Stimulated activated naive CD8-positive, alpha-beta T cell treated with anti-CD3 and anti-CD28 coated beads, Interleukin-15, Interleukin-2, amounts not matched to agents 100 ng/mL and 50 ng/mL, for 24 hours (primary cell): ENCODE measurements at regions not wholly inside any gene's neighbourhood (a gene's known extent, or its start where the extent isn't known, plus 50 kb on each side); places are given as distances from the start of the nearest gene placed in this dataset.

Experiments
- H3K27ac Mint-ChIP-seq: one replicate; pipeline ENCODE4 v1.8.0; 2021; ENCODE audit warnings: mild to moderate bottlenecking, mixed read lengths
- H3K27me3 Mint-ChIP-seq: one replicate; pipeline ENCODE4 v1.8.0; 2021; ENCODE audit warnings: mixed read lengths
- H3K36me3 Mint-ChIP-seq: one replicate; pipeline ENCODE4 v1.8.0; 2021; ENCODE audit warnings: low read depth, mixed read lengths
- H3K4me1 Mint-ChIP-seq: one replicate; pipeline ENCODE4 v1.8.0; 2021; ENCODE audit warnings: low read depth, mixed read lengths
- H3K4me3 Mint-ChIP-seq: one replicate; pipeline ENCODE4 v1.8.0; 2021; ENCODE audit warnings: mild to moderate bottlenecking, mixed read lengths
- H3K9me3 Mint-ChIP-seq: one replicate; pipeline ENCODE4 v1.8.0; 2021; ENCODE audit warnings: mixed read lengths

DNA sequence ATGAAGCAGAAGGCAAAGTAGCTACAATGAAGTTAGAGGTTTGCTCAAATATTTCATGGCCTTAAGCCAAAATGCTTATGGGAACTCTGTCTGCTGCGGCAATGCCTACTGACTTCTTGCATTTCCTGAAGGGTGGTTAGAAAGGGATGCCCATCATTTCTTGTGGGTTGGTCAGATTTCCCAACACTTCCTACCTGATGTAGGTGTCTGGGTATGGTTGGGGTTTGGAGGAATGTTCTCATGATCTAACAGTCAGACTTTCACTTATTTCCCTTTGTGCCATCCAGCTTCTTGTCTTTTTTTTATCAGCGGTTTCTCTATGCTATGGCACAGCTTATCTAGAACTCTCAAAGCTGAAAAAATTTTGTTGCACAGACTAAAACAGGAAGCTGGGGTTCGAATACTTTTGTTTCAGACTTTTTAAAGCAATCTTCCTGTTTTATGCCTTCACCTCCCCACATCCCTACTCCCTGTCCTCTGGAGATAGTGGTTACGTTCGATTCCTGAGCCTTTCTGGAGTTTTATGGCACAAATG lies 307.7 kb downstream of the USP25 start:
- H3K36me3 Mint-ChIP-seq: no peaks in the 10 kb centered on the region
- peaks cover 3% of the 10 kb centered on the region for H3K9me3 Mint-ChIP-seq
- H3K27me3 Mint-ChIP-seq: no peaks in the 10 kb centered on the region
- H3K27ac Mint-ChIP-seq: no peak overlapping the region
- no peaks in the 10 kb centered on the region for H3K4me1 Mint-ChIP-seq
- no peak overlapping the region for H3K4me3 Mint-ChIP-seq

DNA sequence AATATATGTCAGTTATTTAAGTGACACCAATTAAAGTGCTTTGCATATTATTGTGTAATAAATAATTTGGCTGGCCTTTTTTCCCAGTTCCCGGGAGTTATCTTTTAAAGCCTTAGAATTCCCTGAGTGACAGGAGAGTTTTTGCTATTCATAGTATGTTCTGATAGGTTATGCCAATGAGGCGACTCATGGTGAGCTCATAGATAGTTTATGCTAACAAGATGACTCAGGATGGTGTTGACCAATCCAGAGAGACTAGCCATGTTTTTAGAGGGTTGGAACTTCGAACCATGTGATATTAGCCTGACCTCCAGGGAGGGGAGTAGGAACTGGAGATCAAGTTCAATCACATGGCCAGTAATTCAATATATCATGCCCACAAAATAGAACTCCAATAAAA lies 310.8 kb downstream of the USP25 start:
- Mint-ChIP-seq H3K27ac (no peak overlapping the region), H3K36me3 (no peaks in the 10 kb centered on the region), H3K4me1 (no peaks in the 10 kb centered on the region), H3K4me3 (no peak overlapping the region), H3K9me3 (peaks cover 3% of the 10 kb centered on the region), H3K27me3 (no peaks in the 10 kb centered on the region)

DNA sequence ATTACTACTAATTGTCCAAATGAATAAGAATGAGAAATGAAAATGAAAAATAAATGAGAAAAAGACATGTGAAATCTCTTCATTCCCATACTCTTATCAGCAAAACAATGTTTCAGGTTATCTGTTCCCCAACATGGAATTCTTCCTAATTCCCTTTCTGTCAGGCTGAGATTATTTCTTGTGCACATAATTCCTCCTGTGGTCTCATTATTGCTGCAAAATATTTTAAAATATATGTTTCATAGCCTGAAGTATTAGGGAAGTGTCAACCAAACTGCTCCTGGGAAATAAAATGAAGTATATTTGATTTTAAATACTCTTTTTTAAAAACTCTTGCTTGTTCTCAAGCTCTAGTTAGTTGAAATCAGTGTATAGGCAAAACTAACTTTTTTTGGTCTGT lies 314.9 kb downstream of the USP25 start:
- Mint-ChIP-seq H3K27ac (no peak overlapping the region), H3K27me3 (no peaks in the 10 kb centered on the region), H3K36me3 (no peaks in the 10 kb centered on the region), H3K9me3 (peaks cover 3% of the 10 kb centered on the region), H3K4me1 (no peaks in the 10 kb centered on the region), H3K4me3 (no peak overlapping the region)

DNA sequence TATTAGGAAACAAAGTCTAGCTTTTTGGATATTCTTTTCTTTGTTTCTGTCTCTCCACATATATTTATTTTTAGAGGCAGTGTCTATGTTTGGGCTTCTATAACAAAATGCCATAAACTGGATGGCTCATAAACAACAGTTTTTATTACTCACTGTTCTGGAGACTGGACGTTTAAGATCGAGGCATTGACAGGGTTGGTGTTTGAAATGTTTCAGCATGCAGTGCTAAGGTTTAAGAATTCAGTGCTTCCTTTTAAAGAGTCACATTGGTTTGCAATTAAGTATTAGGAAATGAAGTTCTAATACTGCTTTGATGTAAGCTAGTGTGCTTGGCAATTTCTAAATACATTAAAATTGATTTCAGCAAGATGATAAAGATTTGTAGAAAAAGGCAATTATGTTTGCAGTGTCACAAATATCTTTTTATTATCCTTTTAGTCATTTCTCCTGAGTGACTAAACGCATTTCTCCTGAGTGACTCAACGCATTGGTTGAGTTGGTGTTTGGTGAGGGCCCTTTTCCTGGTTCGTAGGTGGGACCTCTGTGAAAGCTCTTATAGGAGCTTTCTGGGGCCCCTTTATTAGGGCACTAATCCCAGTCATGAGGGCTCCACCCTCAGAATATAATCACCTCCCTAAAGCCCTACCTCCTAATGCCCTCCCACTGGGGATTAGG lies 317.0 kb downstream of the USP25 start:
- H3K4me1 Mint-ChIP-seq: no peaks in the 10 kb centered on the region
- H3K9me3 Mint-ChIP-seq: peaks cover 5% of the 10 kb centered on the region
- H3K27ac Mint-ChIP-seq: no peak overlapping the region
- H3K36me3 Mint-ChIP-seq: no peaks in the 10 kb centered on the region
- no peaks in the 10 kb centered on the region for H3K27me3 Mint-ChIP-seq
- no peak overlapping the region for H3K4me3 Mint-ChIP-seq

DNA sequence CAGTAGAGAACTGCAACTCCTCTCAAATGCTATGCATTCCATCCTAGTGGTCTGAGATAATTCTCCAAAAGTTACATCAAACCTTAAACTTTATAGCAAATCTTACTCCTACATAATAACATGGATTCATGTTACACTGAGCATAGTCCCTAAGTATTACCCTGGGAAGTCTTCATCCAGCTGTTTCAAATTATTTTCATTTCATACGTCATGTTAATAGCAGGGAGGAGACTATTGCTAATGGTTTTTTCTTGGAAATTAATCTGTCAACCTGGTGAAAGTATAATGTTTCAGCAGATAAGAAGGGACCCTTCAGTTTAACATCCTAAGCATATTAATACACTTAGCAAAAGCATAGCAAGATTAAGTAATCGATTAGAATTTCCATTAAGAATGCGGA lies 318.1 kb downstream of the USP25 start:
- no peak overlapping the region for H3K4me3 Mint-ChIP-seq
- no peaks in the 10 kb centered on the region for H3K36me3 Mint-ChIP-seq
- no peak overlapping the region for H3K27ac Mint-ChIP-seq

DNA sequence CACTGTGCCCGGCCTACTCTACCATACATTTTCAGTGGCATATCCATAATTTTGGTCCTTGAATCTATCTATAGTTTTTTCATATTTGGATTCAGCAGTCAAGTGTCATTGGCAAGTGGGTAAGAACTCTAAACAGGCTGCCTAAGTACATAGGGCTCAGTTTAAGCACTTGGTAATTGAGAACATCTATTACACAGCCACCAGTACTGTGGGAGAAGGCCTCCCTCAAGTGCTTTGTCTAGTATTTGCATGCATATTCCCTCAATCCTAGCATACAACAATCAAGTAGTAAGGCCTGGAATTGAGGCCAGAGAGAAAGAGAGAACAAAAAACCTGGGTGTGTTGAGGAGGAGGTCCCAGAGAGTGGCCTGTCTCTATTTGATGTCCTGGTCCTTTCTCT lies 325.2 kb downstream of the USP25 start:
- Mint-ChIP-seq H3K27me3 (no peaks in the 10 kb centered on the region), H3K4me3 (no peak overlapping the region), H3K36me3 (no peaks in the 10 kb centered on the region)

More for the DNA sequence above, 318.1 kb downstream of the USP25 start:
- peaks cover 5% of the 10 kb centered on the region for H3K9me3 Mint-ChIP-seq
- no peaks in the 10 kb centered on the region for H3K4me1 Mint-ChIP-seq
- H3K27me3 Mint-ChIP-seq: no peaks in the 10 kb centered on the region

DNA sequence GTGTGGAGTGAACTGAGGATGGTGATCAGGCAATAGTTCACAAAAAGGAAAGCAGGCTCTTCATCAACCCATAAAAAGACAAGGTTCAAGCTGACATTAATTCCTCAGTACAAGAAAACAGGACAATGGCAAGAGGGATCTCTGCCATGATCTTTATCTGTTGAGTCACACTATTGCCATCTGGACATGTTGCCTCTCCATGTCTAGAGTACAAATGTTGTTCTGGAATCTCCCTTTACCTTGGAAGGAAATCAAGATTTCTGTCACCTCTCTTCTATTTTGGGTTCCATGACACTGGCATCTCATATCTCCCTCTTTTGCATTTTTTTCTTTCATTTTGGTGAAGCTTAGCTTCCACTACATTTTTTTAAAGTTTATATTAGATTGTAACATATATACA lies 329.1 kb downstream of the USP25 start:
- Mint-ChIP-seq H3K27me3 (no peaks in the 10 kb centered on the region), H3K4me3 (no peak overlapping the region), H3K27ac (no peak overlapping the region), H3K4me1 (no peaks in the 10 kb centered on the region), H3K9me3 (no peaks in the 10 kb centered on the region), H3K36me3 (no peaks in the 10 kb centered on the region)

More for the DNA sequence above, 325.2 kb downstream of the USP25 start:
- Mint-ChIP-seq H3K4me1 (no peaks in the 10 kb centered on the region), H3K9me3 (peaks cover 5% of the 10 kb centered on the region), H3K27ac (no peak overlapping the region)

DNA sequence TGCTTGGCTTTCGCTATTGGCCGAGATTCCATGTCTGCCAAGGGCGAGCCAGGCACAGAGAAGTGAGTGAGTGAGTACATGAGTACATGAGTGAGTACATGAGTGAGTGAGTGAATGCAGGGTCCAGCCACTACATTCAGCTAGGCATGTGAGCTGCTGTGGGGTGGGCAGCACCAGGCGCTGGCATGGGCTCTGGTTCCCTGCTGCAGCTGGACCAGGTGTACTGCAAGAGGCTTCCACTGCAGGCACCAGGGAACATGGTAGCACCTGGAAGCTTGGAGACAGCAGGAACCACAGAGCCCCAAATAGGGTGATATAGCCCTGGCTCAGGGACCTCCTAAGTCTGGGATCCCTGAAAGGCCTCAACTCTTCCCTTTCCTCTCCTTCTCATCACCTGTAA lies 330.2 kb downstream of the USP25 start:
- no peaks in the 10 kb centered on the region for H3K9me3 Mint-ChIP-seq
- H3K27ac Mint-ChIP-seq: no peak overlapping the region
- H3K27me3 Mint-ChIP-seq: no peaks in the 10 kb centered on the region
- no peak overlapping the region for H3K4me3 Mint-ChIP-seq
- H3K4me1 Mint-ChIP-seq: no peaks in the 10 kb centered on the region
- no peaks in the 10 kb centered on the region for H3K36me3 Mint-ChIP-seq

DNA sequence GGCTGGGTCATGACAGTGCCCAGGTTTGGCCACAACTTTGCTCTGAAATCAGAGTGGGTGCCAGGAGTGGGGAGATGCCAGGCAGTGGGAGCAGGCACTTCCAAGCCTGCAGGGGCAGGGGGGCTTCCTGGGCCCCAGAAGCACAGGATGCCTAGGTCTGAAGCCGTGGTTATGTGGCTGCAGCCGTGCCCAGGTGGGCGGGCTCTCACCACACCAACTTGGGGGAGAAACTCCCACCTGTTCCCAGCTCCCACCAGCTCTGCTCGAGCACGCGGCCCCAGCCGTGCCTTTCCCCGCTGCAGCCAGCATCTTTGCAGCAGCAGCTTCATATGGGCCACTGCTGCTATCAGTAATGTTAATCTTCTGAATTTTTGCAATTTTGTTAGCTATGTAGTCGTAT lies 331.4 kb downstream of the USP25 start:
- H3K9me3 Mint-ChIP-seq: no peaks in the 10 kb centered on the region
- no peak overlapping the region for H3K27ac Mint-ChIP-seq
- peaks cover 4% of the 10 kb centered on the region for H3K27me3 Mint-ChIP-seq
- no peak overlapping the region for H3K4me3 Mint-ChIP-seq
- no peaks in the 10 kb centered on the region for H3K4me1 Mint-ChIP-seq
- no peaks in the 10 kb centered on the region for H3K36me3 Mint-ChIP-seq

DNA sequence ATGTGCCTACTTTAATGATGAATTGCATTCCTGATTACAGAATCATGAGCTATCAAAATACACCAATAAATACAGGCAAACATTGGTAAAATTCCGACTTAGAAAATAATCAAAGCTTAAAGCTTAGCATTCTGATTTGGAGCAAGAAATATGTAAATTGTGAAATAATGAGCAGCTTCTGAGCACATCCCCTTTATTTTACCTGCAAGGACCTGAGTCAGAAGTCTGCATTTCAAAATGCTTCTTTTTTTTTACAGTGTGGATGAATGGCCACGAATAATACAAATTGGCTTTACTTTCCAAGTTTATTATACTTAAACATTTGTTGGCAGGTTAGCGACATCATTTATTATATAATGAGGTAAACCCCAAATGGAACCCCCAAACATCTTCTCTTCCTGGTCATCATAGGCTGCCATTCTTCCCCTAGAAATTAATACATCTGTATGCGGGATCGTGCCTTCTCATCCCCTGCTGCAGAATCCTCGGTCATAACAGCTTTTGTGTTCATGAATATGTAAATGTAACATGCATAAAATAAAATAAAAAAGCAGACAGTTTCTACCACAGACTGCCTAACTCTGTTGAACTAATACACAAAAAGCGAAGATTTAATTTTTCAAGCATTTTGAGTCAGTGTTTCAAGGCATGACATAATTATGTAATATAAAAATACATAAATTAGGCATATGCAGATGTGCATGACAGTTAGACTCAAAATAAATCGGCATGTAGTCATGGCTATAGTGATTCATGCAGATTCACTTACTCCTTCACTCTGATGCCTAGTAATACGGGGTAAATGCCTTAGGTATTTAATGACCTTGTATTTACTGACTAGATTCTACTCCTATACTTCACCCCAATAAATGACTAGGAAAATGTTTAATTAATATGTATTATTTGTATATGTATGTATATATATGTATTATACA lies 339.7 kb downstream of the USP25 start:
- no peak overlapping the region for H3K27ac Mint-ChIP-seq
- no peak overlapping the region for H3K4me3 Mint-ChIP-seq
- H3K27me3 Mint-ChIP-seq: peaks cover 4% of the 10 kb centered on the region
- no peaks in the 10 kb centered on the region for H3K36me3 Mint-ChIP-seq
- no peaks in the 10 kb centered on the region for H3K9me3 Mint-ChIP-seq
- no peaks in the 10 kb centered on the region for H3K4me1 Mint-ChIP-seq

DNA sequence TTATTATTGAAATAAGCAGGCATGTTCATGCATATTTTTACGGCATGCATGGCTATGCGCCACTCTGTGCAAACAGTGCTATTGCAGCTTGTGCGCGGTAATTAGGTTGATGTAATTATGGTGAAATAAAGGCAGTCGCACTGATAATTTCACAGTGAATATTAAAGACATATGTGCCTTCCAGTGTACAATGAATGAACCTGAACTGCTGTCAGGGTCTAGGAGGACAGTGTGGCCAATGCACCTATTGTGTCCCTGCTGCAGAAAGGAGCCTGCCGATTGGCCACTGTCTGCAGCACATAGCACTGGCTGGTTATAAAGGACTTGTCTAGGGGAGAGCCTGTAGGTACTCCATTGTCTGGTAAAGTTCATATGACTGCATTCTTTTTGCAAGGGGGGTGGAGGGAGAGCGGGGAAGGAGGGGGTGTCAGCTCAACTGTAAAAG lies 340.4 kb downstream of the USP25 start:
- H3K4me3 Mint-ChIP-seq: no peak overlapping the region
- H3K4me1 Mint-ChIP-seq: no peaks in the 10 kb centered on the region
- no peaks in the 10 kb centered on the region for H3K36me3 Mint-ChIP-seq
- H3K27ac Mint-ChIP-seq: no peak overlapping the region
- H3K27me3 Mint-ChIP-seq: peaks cover 4% of the 10 kb centered on the region
- no peaks in the 10 kb centered on the region for H3K9me3 Mint-ChIP-seq

DNA sequence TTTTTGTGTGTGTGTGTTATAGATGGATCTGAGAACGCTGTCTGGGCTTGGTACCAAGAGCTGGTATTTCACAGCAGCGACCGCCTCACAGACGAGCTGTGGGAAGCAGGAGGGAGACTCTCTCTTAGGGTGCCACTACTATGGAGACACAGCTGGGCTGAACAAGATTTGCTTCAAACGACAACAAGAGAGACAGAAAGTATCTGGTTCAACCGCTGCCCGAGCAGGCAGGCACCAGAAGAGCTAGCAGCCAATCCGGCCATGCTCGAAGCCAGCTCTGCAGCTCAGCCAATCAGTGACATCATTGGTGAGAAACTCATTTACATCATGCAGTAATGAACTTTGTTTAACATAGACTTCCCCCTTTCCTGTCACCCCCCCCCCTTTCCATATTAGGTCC lies 341.3 kb downstream of the USP25 start:
- no peaks in the 10 kb centered on the region for H3K4me1 Mint-ChIP-seq

DNA sequence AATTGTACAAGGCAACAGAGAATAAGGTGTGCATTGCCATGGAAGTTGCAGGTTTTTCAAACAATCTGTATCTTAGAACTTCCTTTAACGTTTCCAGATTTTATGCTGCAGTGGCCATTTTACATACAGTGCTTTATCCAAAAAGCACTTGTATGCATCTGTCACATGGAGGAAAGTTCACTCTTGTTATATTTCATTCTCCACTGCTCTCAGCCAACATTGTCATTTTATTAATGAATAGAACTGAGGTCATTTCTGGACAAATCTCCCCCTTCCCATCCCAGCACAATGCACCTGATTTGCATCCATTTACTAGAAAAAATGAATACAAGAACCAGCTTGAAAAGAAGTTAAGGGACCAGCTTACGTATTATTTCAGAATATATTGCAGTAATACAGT lies 342.0 kb downstream of the USP25 start:
- H3K36me3 Mint-ChIP-seq: no peaks in the 10 kb centered on the region
- no peak overlapping the region for H3K27ac Mint-ChIP-seq
- H3K4me3 Mint-ChIP-seq: no peak overlapping the region
- no peaks in the 10 kb centered on the region for H3K4me1 Mint-ChIP-seq
- H3K27me3 Mint-ChIP-seq: no peaks in the 10 kb centered on the region
- H3K9me3 Mint-ChIP-seq: no peaks in the 10 kb centered on the region

More for the DNA sequence above, 341.3 kb downstream of the USP25 start:
- Mint-ChIP-seq H3K27me3 (no peaks in the 10 kb centered on the region), H3K4me3 (no peak overlapping the region), H3K36me3 (no peaks in the 10 kb centered on the region), H3K27ac (no peak overlapping the region), H3K9me3 (no peaks in the 10 kb centered on the region)

DNA sequence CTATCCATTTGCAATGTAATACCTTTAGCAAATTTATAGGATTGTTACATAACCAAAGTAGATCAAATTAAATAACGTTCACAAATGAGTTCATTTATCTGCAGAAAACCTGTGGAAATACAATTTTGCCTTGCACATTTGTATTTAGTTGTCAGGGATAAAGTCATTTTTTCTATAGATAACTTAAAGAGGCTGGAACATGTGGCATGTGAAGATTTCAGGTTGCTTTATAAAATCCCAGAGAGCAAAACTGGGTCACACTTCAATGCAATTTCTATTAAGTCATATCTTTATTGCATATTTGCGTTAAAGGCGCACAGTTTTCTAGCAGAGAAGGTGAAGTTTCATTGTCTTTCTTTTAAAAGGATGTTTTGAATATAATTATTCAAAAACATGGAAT lies 342.4 kb downstream of the USP25 start:
- no peak overlapping the region for H3K4me3 Mint-ChIP-seq
- H3K27me3 Mint-ChIP-seq: no peaks in the 10 kb centered on the region
- H3K27ac Mint-ChIP-seq: no peak overlapping the region
- no peaks in the 10 kb centered on the region for H3K36me3 Mint-ChIP-seq
- no peaks in the 10 kb centered on the region for H3K9me3 Mint-ChIP-seq
- no peaks in the 10 kb centered on the region for H3K4me1 Mint-ChIP-seq

DNA sequence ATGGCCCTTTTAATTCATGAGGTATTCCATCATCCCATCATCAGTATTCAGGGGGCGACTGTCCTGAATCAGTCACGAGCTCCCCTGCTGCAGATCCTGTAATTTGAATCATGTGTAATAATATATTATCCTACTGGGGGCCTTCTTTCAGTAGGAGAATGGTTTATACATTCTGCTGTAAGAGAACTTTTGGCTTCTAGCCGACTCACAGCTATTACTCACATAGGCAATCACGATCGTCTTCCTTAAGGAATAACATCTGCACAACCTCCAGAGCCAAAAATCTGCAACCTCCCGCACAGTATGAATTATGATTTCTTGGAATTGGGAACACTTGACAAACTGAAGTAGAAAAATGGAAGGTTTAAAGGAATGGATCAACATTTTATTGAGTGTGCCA lies 343.0 kb downstream of the USP25 start:
- Mint-ChIP-seq H3K9me3 (no peaks in the 10 kb centered on the region), H3K36me3 (no peaks in the 10 kb centered on the region), H3K4me3 (no peak overlapping the region), H3K27me3 (no peaks in the 10 kb centered on the region), H3K27ac (no peak overlapping the region), H3K4me1 (no peaks in the 10 kb centered on the region)
